SK-N-SH (cell line): ENCODE measurements at regions not wholly inside any gene's neighbourhood (a gene's known extent, or its start where the extent isn't known, plus 50 kb on each side); places are given as distances from the start of the nearest gene placed in this dataset.

ENCODE experiments used
- CTCF ChIA-PET: fragments of 300-600, 350-600 bp; formaldehyde crosslinking; extraction: SDS; loops from one replicate; lab custom pipeline; 2021; lab: Yijun Ruan, JAX
- POLR2A ChIA-PET: fragments of 350-600 bp; sonication (Branson Sonifier 250); formaldehyde crosslinking; extraction: SDS; loops from one replicate; lab custom pipeline; 2020; ENCODE audit warnings: antibody characterized with exemption, inconsistent platforms; lab: Yijun Ruan, JAX
- DNase-seq: peaks from one replicate; pipeline ENCODE4 v3.0.0; 2012
- H2AFZ ChIP-seq: fragments of 200-600 bp; sonication (generic); 2 replicates; pipeline ENCODE4 v1.8.1; 2016; ENCODE audit warnings: antibody characterized with exemption, mild to moderate bottlenecking, low read depth
- H3F3A ChIP-seq: fragments of 200-600 bp; sonication (generic); replicated peaks from 2 replicates; pipeline ENCODE3; 2016; ENCODE audit warnings: antibody characterized with exemption, mild to moderate bottlenecking; ENCODE audit not compliant: insufficient read depth
- H3K27ac ChIP-seq, 2 experiments: fragments of 200-500 bp in 1 of 2; fragments of 200-600 bp in 1 of 2; sonication (Bioruptor generic) in 1 of 2; sonication (generic), shearing (Covaris generic) in 1 of 2; 2 replicates each; pipeline versions ENCODE4 v1.5.1 to v1.6.1; 2014 to 2016; ENCODE audit warnings: low read depth in 2 of 2, inconsistent platforms in 1 of 2, low read length in 1 of 2, mild to moderate bottlenecking in 1 of 2, mixed read lengths in 1 of 2
- H3K27me3 ChIP-seq: fragments of 200-600 bp; sonication (generic), shearing (Covaris generic); 2 replicates; pipeline ENCODE4 v1.6.1; 2016; ENCODE audit warnings: mixed run types; ENCODE audit not compliant: insufficient read depth
- H3K36me3 ChIP-seq, 2 experiments: fragments of 200-500 bp in 1 of 2; fragments of 200-600 bp in 1 of 2; sonication (Bioruptor generic) in 1 of 2; sonication (generic) in 1 of 2; replicated peaks in 1 of 2; 2 replicates each; pipeline versions ENCODE3 to v1.5.1; 2014 to 2016; ENCODE audit warnings: low read length in 1 of 2, mild to moderate bottlenecking in 1 of 2; ENCODE audit not compliant: insufficient read depth in 2 of 2, control insufficient read depth in 1 of 2
- H3K4me1 ChIP-seq, 2 experiments: fragments of 200-500 bp in 1 of 2; fragments of 200-600 bp in 1 of 2; sonication (Bioruptor generic) in 1 of 2; sonication (generic), shearing (Covaris generic) in 1 of 2; 2 replicates each; pipeline versions ENCODE4 v1.5.1 to v1.6.1; 2014 to 2016; ENCODE audit warnings: low read depth in 1 of 2, low read length in 1 of 2, mixed run types in 1 of 2; ENCODE audit not compliant: insufficient read depth in 2 of 2, control insufficient read depth in 1 of 2
- H3K4me2 ChIP-seq: fragments of 200-600 bp; sonication (generic), shearing (Covaris generic); 2 replicates; pipeline ENCODE4 v1.6.1; 2017; ENCODE audit warnings: mixed run types
- H3K4me3 ChIP-seq, 2 experiments: fragments of 200-500 bp in 1 of 2; fragments of 200-600 bp in 1 of 2; sonication (Bioruptor generic) in 1 of 2; sonication (generic), shearing (Covaris generic) in 1 of 2; 2 replicates each; pipeline versions ENCODE4 v1.5.1 to v1.8.1; 2014 to 2016; ENCODE audit warnings: low read depth in 2 of 2, inconsistent platforms in 1 of 2, low read length in 1 of 2, mild to moderate bottlenecking in 1 of 2, mixed read lengths in 1 of 2, moderate library complexity in 1 of 2
- H3K79me2 ChIP-seq: fragments of 200-600 bp; sonication (generic); 2 replicates; pipeline ENCODE4 v1.8.1; 2017; ENCODE audit warnings: mild to moderate bottlenecking; ENCODE audit not compliant: insufficient read depth
- H3K9ac ChIP-seq: fragments of 200-600 bp; sonication (generic); 2 replicates; pipeline ENCODE4 v1.6.1; 2017; ENCODE audit warnings: mixed run types
- H3K9me2 ChIP-seq: fragments of 200-600 bp; sonication (generic); 2 replicates; pipeline ENCODE4 v1.6.1; 2017; ENCODE audit warnings: mixed run types
- H3K9me3 ChIP-seq: fragments of 200-600 bp; sonication (generic); 2 replicates; pipeline ENCODE4 v1.6.1; 2017; ENCODE audit warnings: mixed run types, mild to moderate bottlenecking, moderate library complexity
- H4K20me1 ChIP-seq: fragments of 200-600 bp; sonication (generic); 2 replicates; pipeline ENCODE4 v1.6.1; 2017; ENCODE audit warnings: mild to moderate bottlenecking, mixed run types; ENCODE audit not compliant: insufficient read depth
- CHD2 ChIP-seq: fragments of 150-350 bp; IDR thresholded peaks from 2 replicates; pipeline ENCODE4 v1.6.1; 2018; ENCODE audit warnings: low read length; ENCODE audit not compliant: partially characterized antibody
- GABPA ChIP-seq: IDR thresholded peaks from 2 replicates; pipeline ENCODE4 v1.4.0; 2012; ENCODE audit warnings: low read depth, mild to moderate bottlenecking
- GATA2 ChIP-seq: sonication (generic); formaldehyde crosslinking; IDR thresholded peaks from 2 replicates; pipeline ENCODE4 v1.5.0; 2020; ENCODE audit warnings: mild to moderate bottlenecking, missing genetic modification reagents
- IRF3 ChIP-seq: fragments of 150-350 bp; IDR thresholded peaks from 2 replicates; pipeline ENCODE4 v1.6.1; 2016; ENCODE audit warnings: mild to moderate bottlenecking, low read depth, low read length
- MEF2A ChIP-seq: IDR thresholded peaks from 2 replicates; pipeline ENCODE4 v1.4.0; 2012; ENCODE audit warnings: low read depth, borderline replicate concordance
- NFIC ChIP-seq: IDR thresholded peaks from 2 replicates; pipeline ENCODE4 v1.4.0; 2012; ENCODE audit warnings: borderline replicate concordance
- NRF1 ChIP-seq: IDR thresholded peaks from 2 replicates; pipeline ENCODE4 v1.6.1; 2012; ENCODE audit warnings: low read depth, mild to moderate bottlenecking, low read length
- PBX3 ChIP-seq: IDR thresholded peaks from 2 replicates; pipeline ENCODE4; 2012
- RCOR1 ChIP-seq: fragments of 150-350 bp; IDR thresholded peaks from 2 replicates; pipeline ENCODE4 v1.6.1; 2017; ENCODE audit warnings: antibody characterized with exemption, low read length
- SIN3A ChIP-seq: IDR thresholded peaks from 2 replicates; pipeline ENCODE4 v1.6.1; 2012; ENCODE audit warnings: low read depth, mild to moderate bottlenecking, low read length, moderate library complexity, borderline replicate concordance
- SMC3 ChIP-seq: IDR thresholded peaks from 2 replicates; pipeline ENCODE4 v1.6.1; 2012; ENCODE audit warnings: low read depth, low read length, improper control_type of control experiment
- TAF1 ChIP-seq: IDR thresholded peaks from 2 replicates; pipeline ENCODE4 v1.6.1; 2012; ENCODE audit warnings: low read depth, mild to moderate bottlenecking, low read length, moderate library complexity, borderline replicate concordance
- TCF12 ChIP-seq: IDR thresholded peaks from 2 replicates; pipeline ENCODE4 v1.4.0; 2012
- TEAD4 ChIP-seq: IDR thresholded peaks from 2 replicates; pipeline ENCODE4 v1.4.0; 2012; ENCODE audit warnings: mild to moderate bottlenecking, borderline replicate concordance; ENCODE audit not compliant: insufficient read depth
- YY1 ChIP-seq: IDR thresholded peaks from 2 replicates; pipeline ENCODE4 v1.4.0; 2012; ENCODE audit warnings: low read depth, mild to moderate bottlenecking
- ZBTB33 ChIP-seq: IDR thresholded peaks from 2 replicates; pipeline ENCODE4 v1.4.0; 2012; ENCODE audit warnings: low read depth, borderline replicate concordance
- WGBS: methylation state at CpG from one replicate; pipeline ENCODE4 v1.1.6; 2017; ENCODE audit warnings: low lambda C conversion rate; 5-methylcytosine and 5-hydroxymethylcytosine counted together
- TF ChIP-seq, protein P1 (sequence below): fragments of 200-600 bp; sonication (generic); IDR thresholded peaks from 2 replicates; pipeline ENCODE4 v1.6.1; 2017; ENCODE audit warnings: antibody characterized with exemption, mild to moderate bottlenecking, moderate library complexity
- TF ChIP-seq, protein P2 (sequence below): IDR thresholded peaks from 2 replicates; pipeline ENCODE4 v1.4.0; 2012; ENCODE audit warnings: low read depth, borderline replicate concordance

DNA sequence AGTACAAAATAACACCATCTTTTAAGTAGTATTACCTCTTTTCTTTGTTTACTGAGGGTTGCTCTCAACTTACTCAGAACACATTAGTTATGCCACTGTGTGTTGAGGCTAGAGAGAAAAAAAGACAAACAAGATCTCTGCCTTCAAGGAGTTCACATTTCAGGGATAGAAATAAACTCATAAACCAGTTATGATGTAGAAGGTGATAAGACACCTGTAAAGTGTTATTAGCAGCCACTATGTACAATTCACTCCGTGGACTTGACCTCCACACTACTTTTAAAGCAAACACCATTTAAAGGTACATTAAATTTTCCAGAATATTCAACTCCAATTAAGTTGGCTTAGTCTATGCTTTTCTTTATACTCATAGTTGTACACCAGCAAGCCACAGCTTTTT, 278.0 kb downstream of the PDGFC start:
- H3K79me2 ChIP-seq, result no peaks in the 10 kb centered on the region
- no peaks in the 10 kb centered on the region for H3K36me3 ChIP-seq
- no peak overlapping the region for H3K27ac ChIP-seq
- H2AFZ ChIP-seq, result peak overlapping the region; percentile 39; the same call in 1 of the 2 replicates
- H3K4me2 ChIP-seq, result no peak overlapping the region
- ChIA-PET CTCF (interaction anchor here (1.2 kb wide), 1 partner anchor 20 kb away, joined by 3 read pairs; no protein-coding TSS in a partner anchor), POLR2A (no interaction called here)
- H3K9me2 ChIP-seq, result no peaks in the 10 kb centered on the region
- no peak for DNase-seq
- H3K4me1 ChIP-seq, result no peaks in the 10 kb centered on the region; a peak in 1 of 4 replicates
- no peaks in the 10 kb centered on the region for H3F3A ChIP-seq
- H3K4me3 ChIP-seq, result no peak overlapping the region
- H3K9ac ChIP-seq, result no peak overlapping the region
- 25% methylated on average over 1 of the region's 1 CpG for whole genome bisulfite sequencing
- H4K20me1 ChIP-seq, result no peaks in the 10 kb centered on the region
- H3K9me3 ChIP-seq, result no peaks in the 10 kb centered on the region
- H3K27me3 ChIP-seq, result no peaks in the 10 kb centered on the region
- TF ChIP-seq NRF1 (no peak), GABPA (no peak), TCF12 (no peak), TEAD4 (no peak), PBX3 (no peak), RCOR1 (no peak), GATA2 (CRISPR knock-in tag) (no peak), NFIC (no peak), IRF3 (no peak), YY1 (no peak), ZBTB33 (no peak)
- TF ChIP-seq, protein P1, sequence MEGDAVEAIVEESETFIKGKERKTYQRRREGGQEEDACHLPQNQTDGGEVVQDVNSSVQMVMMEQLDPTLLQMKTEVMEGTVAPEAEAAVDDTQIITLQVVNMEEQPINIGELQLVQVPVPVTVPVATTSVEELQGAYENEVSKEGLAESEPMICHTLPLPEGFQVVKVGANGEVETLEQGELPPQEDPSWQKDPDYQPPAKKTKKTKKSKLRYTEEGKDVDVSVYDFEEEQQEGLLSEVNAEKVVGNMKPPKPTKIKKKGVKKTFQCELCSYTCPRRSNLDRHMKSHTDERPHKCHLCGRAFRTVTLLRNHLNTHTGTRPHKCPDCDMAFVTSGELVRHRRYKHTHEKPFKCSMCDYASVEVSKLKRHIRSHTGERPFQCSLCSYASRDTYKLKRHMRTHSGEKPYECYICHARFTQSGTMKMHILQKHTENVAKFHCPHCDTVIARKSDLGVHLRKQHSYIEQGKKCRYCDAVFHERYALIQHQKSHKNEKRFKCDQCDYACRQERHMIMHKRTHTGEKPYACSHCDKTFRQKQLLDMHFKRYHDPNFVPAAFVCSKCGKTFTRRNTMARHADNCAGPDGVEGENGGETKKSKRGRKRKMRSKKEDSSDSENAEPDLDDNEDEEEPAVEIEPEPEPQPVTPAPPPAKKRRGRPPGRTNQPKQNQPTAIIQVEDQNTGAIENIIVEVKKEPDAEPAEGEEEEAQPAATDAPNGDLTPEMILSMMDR, result no peak

DNA sequence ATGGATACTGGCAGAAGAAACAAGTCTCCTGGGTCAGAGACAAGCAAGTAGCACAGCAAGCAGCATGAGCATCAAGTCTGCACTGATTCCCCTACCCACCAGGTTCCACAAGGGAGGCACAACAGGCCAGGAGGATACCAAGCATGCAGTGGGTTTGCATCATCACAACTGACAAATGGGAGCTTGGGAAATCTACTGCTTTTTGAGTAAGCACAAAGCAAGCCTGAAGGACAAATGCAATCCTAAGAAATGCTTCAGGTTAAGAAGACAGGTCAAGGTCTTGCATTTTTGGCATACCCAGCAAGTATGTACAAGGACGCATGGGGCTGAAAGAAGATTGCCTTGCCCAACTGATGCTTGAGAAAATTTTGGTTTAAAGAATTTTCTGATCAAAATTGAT, 279.6 kb downstream of the PDGFC start:
- H3K9me2 ChIP-seq, result no peaks in the 10 kb centered on the region
- TF ChIP-seq IRF3 (no peak), MEF2A (no peak), SIN3A (no peak), TAF1 (no peak), YY1 (no peak), SMC3 (no peak), CHD2 (no peak)
- TF ChIP-seq, protein P2, sequence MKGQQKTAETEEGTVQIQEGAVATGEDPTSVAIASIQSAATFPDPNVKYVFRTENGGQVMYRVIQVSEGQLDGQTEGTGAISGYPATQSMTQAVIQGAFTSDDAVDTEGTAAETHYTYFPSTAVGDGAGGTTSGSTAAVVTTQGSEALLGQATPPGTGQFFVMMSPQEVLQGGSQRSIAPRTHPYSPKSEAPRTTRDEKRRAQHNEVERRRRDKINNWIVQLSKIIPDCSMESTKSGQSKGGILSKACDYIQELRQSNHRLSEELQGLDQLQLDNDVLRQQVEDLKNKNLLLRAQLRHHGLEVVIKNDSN, result no peak
- H3K36me3 ChIP-seq, result no peaks in the 10 kb centered on the region
- H3K4me3 ChIP-seq, result no peak overlapping the region
- H3K9me3 ChIP-seq, result no peaks in the 10 kb centered on the region
- WGBS, result 90% methylated on average over 1 of the region's 1 CpG
- ChIA-PET POLR2A (no interaction called here), CTCF (no interaction called here)
- H3K79me2 ChIP-seq, result no peaks in the 10 kb centered on the region
- no peak overlapping the region for H3K9ac ChIP-seq
- H3K27me3 ChIP-seq, result no peaks in the 10 kb centered on the region
- H2AFZ ChIP-seq, result no peak overlapping the region
- DNase-seq, result no peak
- H4K20me1 ChIP-seq, result no peaks in the 10 kb centered on the region
- H3K4me2 ChIP-seq, result no peak overlapping the region
- peaks cover 0 to 1% of the 10 kb centered on the region in 2 experiments; a peak in 1 of 4 replicates for H3K4me1 ChIP-seq
- peaks cover 2% of the 10 kb centered on the region for H3F3A ChIP-seq
- H3K27ac ChIP-seq, result no peak overlapping the region
